ENCODE measurements at regions not wholly inside any gene's neighbourhood (a gene's known extent, or its start where the extent isn't known, plus 50 kb on each side); places are given as distances from the start of the nearest gene placed in this dataset.

GRCh38 chr18:34965566-34965965 is 75.6 kb upstream of the MAPRE2 start:
- RAD21 ChIA-PET (ENCODE audit: unreplicated experiment): no interaction called here
- Histone ChIP-seq H3K4me2 (ENCODE audit: control insufficient read depth, insufficient read depth) (no peak overlapping the region), H3K79me2 (ENCODE audit: control insufficient read depth, insufficient read depth, low read length) (no peaks in the 10 kb centered on the region), H3K4me1 (ENCODE audit: control insufficient read depth, insufficient read depth, low read length) (no peaks in the 10 kb centered on the region), H4K20me1 (ENCODE audit: control insufficient read depth, insufficient read depth) (no peaks in the 10 kb centered on the region), H3K9me3 (replicated peaks; ENCODE audit: control insufficient read depth, insufficient read depth, low read length) (no peaks in the 10 kb centered on the region), H3K27ac (ENCODE audit: control insufficient read depth, insufficient read depth) (no peak overlapping the region), H3K9ac (ENCODE audit: control insufficient read depth, insufficient read depth, low read length) (no peak overlapping the region), H3K27me3 (replicated peaks in 1 of 2; ENCODE audit: control insufficient read depth in 2 of 2, insufficient read depth in 2 of 2, low read length in 1 of 2) (no peaks in the 10 kb centered on the region; a peak in 1 of 4 replicates), H2AFZ (ENCODE audit: control insufficient read depth, low read depth, low read length) (no peak overlapping the region), H3K36me3 (ENCODE audit: control insufficient read depth in 2 of 2, insufficient read depth in 2 of 2, low read length in 1 of 2) (no peaks in the 10 kb centered on the region), H3K4me3 (no peak overlapping the region)
- CTCF ChIA-PET: interaction anchor here (1.0 kb wide), 1 partner anchor 12 kb away, joined by 3 read pairs; no protein-coding TSS in a partner anchor
- in situ Hi-C loops (cut with MboI): no loop called here
- ATAC-seq (no peak), FAIRE-seq (no peak), DNase-seq (ENCODE audit: low read depth, low spot score) (no peak)
- POLR2A ChIA-PET: no interaction called here
- WGBS (ENCODE audit: insufficient coverage, insufficient replicate concordance, low lambda C conversion rate, missing lambda C conversion rate): 50% methylated on average over 1 of the region's 1 CpG
- BruUV-seq (replicated peaks): no TSS peak
- intact Hi-C loops (cut with micrococcal nuclease; ENCODE audit: unreplicated experiment): no loop called here
- TF ChIP-seq ZNF24 (IDR thresholded peaks at IDR 0.05) (no peak), CBFB (IDR thresholded peaks at IDR 0.05; ENCODE audit: low read depth) (no peak), TARDBP (IDR thresholded peaks at IDR 0.05; ENCODE audit: borderline replicate concordance) (no peak), SRF (IDR thresholded peaks at IDR 0.05; ENCODE audit: low read depth in 2 of 2, low read length in 2 of 2) (no peak), CEBPZ (IDR thresholded peaks at IDR 0.05; ENCODE audit: low read depth, low read length) (no peak), MTA2 (IDR thresholded peaks at IDR 0.05; ENCODE audit: low read depth) (no peak), MYB (IDR thresholded peaks at IDR 0.05; ENCODE audit: borderline replicate concordance, low read depth, low read length) (no peak), KDM1A (IDR thresholded peaks at IDR 0.05; ENCODE audit: borderline replicate concordance) (no peak), JUNB (IDR thresholded peaks at IDR 0.05) (no peak), PML (IDR thresholded peaks at IDR 0.05; ENCODE audit: low read length) (no peak), PBX3 (IDR thresholded peaks at IDR 0.05; ENCODE audit: insufficient replicate concordance, low read depth, low read length) (no peak), PAX5 (IDR thresholded peaks at IDR 0.05; ENCODE audit: borderline replicate concordance, low read depth, low read length) (no peak), RCOR1 (conservative IDR thresholded peaks at IDR 0.05; ENCODE audit: low read depth, low read length) (no peak)
- SMC1A ChIA-PET (ENCODE audit: uncharacterized antibody, unreplicated experiment): no interaction called here
